ENCODE measurements at regions not wholly inside any gene's neighbourhood (a gene's known extent, or its start where the extent isn't known, plus 50 kb on each side); places are given as distances from the start of the nearest gene placed in this dataset.

- WGBS (ENCODE audit: missing lambda C conversion rate), result 42% methylated on average over 4 of the region's 4 CpGs
- ATAC-seq (no peak), DNase-seq (ENCODE audit: low read depth in 1 of 2, low spot score in 1 of 2) (no peak), FAIRE-seq (no peak)
- Histone ChIP-seq H3K9me3 (no peaks in the 10 kb centered on the region), H3K4me2 (no peak overlapping the region), H3K27ac (no peak overlapping the region), H3K4me3 (no peak overlapping the region), H3K4me1 (no peaks in the 10 kb centered on the region)
- POLR2A ChIA-PET, result no interaction called here
- CTCF ChIA-PET, result no interaction called here
- no peak for TF ChIP-seq NFE2L2 (conservative IDR thresholded peaks at IDR 0.05; ENCODE audit: low read length)
- TF ChIP-seq HOXB5 (CRISPR knock-in tag; IDR thresholded peaks at IDR 0.05), result no peak
- TF ChIP-seq SREBF2 (IDR thresholded peaks at IDR 0.05), result no peak
- TF ChIP-seq E2F6 (IDR thresholded peaks at IDR 0.05; ENCODE audit: borderline replicate concordance, low read depth), result no peak
- no peak for TF ChIP-seq FOSB (CRISPR knock-in tag; IDR thresholded peaks at IDR 0.05)
- TF ChIP-seq MAX (IDR thresholded peaks at IDR 0.05), result no peak
- TF ChIP-seq CBX8 (IDR thresholded peaks at IDR 0.05), result no peak
Measured at GRCh38 chr2:12080360-12080759, 333.9 kb downstream of the LPIN1 start.

GRCh38 chr2:12081481-12082210, 335.2 kb downstream of the LPIN1 start:
- ATAC-seq (no peak), DNase-seq (ENCODE audit: low read depth in 1 of 2, low spot score in 1 of 2) (no peak), FAIRE-seq (no peak)
- 40% methylated on average over 12 of the region's 12 CpGs for WGBS (ENCODE audit: missing lambda C conversion rate)
- Histone ChIP-seq H3K4me3 (no peak overlapping the region), H3K4me2 (no peak overlapping the region), H3K4me1 (no peaks in the 10 kb centered on the region), H3K27ac (no peak overlapping the region), H3K9me3 (no peaks in the 10 kb centered on the region)
- ChIA-PET CTCF (no interaction called here), POLR2A (no interaction called here)
- TF ChIP-seq FOSL2 (IDR thresholded peaks at IDR 0.05) (no peak), FOSL2 (CRISPR knock-in tag; IDR thresholded peaks at IDR 0.05) (no peak), BHLHE40 (IDR thresholded peaks at IDR 0.05; ENCODE audit: low read depth, low read length) (no peak), SREBF2 (IDR thresholded peaks at IDR 0.05) (no peak)

GRCh38 chr2:12083081-12083581, 336.7 kb downstream of the LPIN1 start:
- H3K4me1 ChIP-seq, result peaks cover 9% of the 10 kb centered on the region; the same call in 2 of the 3 replicates
- FAIRE-seq, result no peak
- H3K4me3 ChIP-seq, result no peak overlapping the region
- H3K4me2 ChIP-seq, result no peak overlapping the region
- 0 out of 3 replicates have a peak, but pooled peaks cover under 1% of the 10 kb centered on the region for H3K9me3 ChIP-seq
- no peak for DNase-seq (ENCODE audit: low read depth in 1 of 2, low spot score in 1 of 2)
- no peak overlapping the region for H3K27ac ChIP-seq
- TF ChIP-seq EHF (CRISPR knock-in tag; IDR thresholded peaks at IDR 0.05) (no peak), SREBF2 (IDR thresholded peaks at IDR 0.05) (no peak), HOXB5 (CRISPR knock-in tag; IDR thresholded peaks at IDR 0.05) (no peak), HDAC2 (IDR thresholded peaks at IDR 0.05) (no peak), JUN (IDR thresholded peaks at IDR 0.05) (no peak), NR3C1 (IDR thresholded peaks at IDR 0.05) (no peak), TFCP2L1 (CRISPR knock-in tag; IDR thresholded peaks at IDR 0.05) (no peak), FOSL2 (IDR thresholded peaks at IDR 0.05) (no peak), FOSL2 (CRISPR knock-in tag; IDR thresholded peaks at IDR 0.05) (no peak), HOXB13 (CRISPR knock-in tag; IDR thresholded peaks at IDR 0.05; ENCODE audit: low read depth) (no peak), CBX8 (IDR thresholded peaks at IDR 0.05) (no peak), JUNB (IDR thresholded peaks at IDR 0.05) (no peak), PBX3 (IDR thresholded peaks at IDR 0.05) (no peak), NFE2L2 (conservative IDR thresholded peaks at IDR 0.05; ENCODE audit: low read length) (no peak), HES2 (IDR thresholded peaks at IDR 0.05) (no peak), CBX2 (IDR thresholded peaks at IDR 0.05; ENCODE audit: borderline replicate concordance, low read depth) (no peak), CEBPB (IDR thresholded peaks at IDR 0.05) (no peak), ELK1 (IDR thresholded peaks at IDR 0.05; ENCODE audit: low read depth, low read length) (no peak), TP53 (CRISPR knock-in tag; IDR thresholded peaks at IDR 0.05) (no peak), MAFK (IDR thresholded peaks at IDR 0.05; ENCODE audit: partially characterized antibody) (no peak), RCOR1 (IDR thresholded peaks at IDR 0.05; ENCODE audit: low read depth, low read length) (no peak)
- ChIA-PET POLR2A (no interaction called here), CTCF (no interaction called here)
- WGBS (ENCODE audit: missing lambda C conversion rate), result 68% methylated on average over 9 of the region's 9 CpGs
- no peak for ATAC-seq

Data from A549 (cell line).